Breast epithelium (tissue), 4 donors: ENCODE measurements at regions not wholly inside any gene's neighbourhood (a gene's known extent, or its start where the extent isn't known, plus 50 kb on each side); places are given as distances from the start of the nearest gene placed in this dataset.

Experiments used
- DNase-seq, 2 donors: peaks; one replicate each; pipeline ENCODE4 v3.0.0-alpha.2; 2019; ENCODE audit warnings: low spot score in 2 of 2
- H3K27ac ChIP-seq, 2 donors: fragments of 200-600 bp; sonication (generic) in 1 of 2; one replicate each; pipeline ENCODE4 v1.5.1; 2016 to 2019; ENCODE audit warnings: mild to moderate bottlenecking in 1 of 2
- H3K27me3 ChIP-seq, 2 donors: fragments of 200-600 bp; sonication (generic) in 1 of 2; one replicate each; pipeline versions ENCODE4 v1.5.1 to v1.6.0; 2017 to 2019; ENCODE audit warnings: control low read depth in 1 of 2, mild to moderate bottlenecking in 1 of 2
- H3K36me3 ChIP-seq: fragments of 200-600 bp; one replicate; pipeline ENCODE4 v1.5.1; 2019
- H3K4me1 ChIP-seq, 2 donors: fragments of 200-600 bp; sonication (generic); one replicate each; pipeline ENCODE4 v1.5.1; 2016 to 2019; ENCODE audit warnings: control low read depth in 1 of 2
- H3K4me3 ChIP-seq, 3 donors: fragments of 200-600 bp; sonication (generic); 1 replicate in 2 of 3; 2 replicates in 1 of 3; pipeline ENCODE4 v1.5.1; 2016 to 2019; ENCODE audit warnings: mild to moderate bottlenecking in 3 of 3, moderate library complexity in 2 of 3
- H3K9me3 ChIP-seq, 2 donors: fragments of 200-600 bp; sonication (generic) in 1 of 2; one replicate each; pipeline ENCODE4 v1.5.1; 2016 to 2019; ENCODE audit warnings: control low read depth in 1 of 2
- CTCF ChIP-seq, 3 donors: fragments of 450-650 bp; IDR thresholded peaks; one replicate each; pipeline ENCODE4 v1.5.1; 2016 to 2017; ENCODE audit warnings: antibody characterized with exemption in 3 of 3, mild to moderate bottlenecking in 3 of 3, moderate library complexity in 3 of 3
- POLR2A ChIP-seq: fragments of 450-650 bp; IDR thresholded peaks from one replicate; pipeline ENCODE4 v1.6.1; 2016; ENCODE audit warnings: antibody characterized with exemption, mild to moderate bottlenecking, moderate library complexity
- POLR2AphosphoS5 ChIP-seq, 3 donors: sonication (generic); formaldehyde crosslinking; IDR thresholded peaks; one replicate each; pipeline ENCODE4 v1.6.1; 2017; ENCODE audit warnings: antibody characterized with exemption in 3 of 3
- intact Hi-C: fragments of 100-400 bp; cut with DNase I; formaldehyde crosslinking; loops from one replicate; pipeline ENCODE4 v1.15.1; 2023; ENCODE audit warnings: low total_unique reads

- Histone ChIP-seq H3K9me3 (no peaks in the 10 kb centered on the region), H3K27ac (no peak overlapping the region), H3K4me3 (no peak overlapping the region), H3K27me3 (no peaks in the 10 kb centered on the region), H3K4me1 (no peaks in the 10 kb centered on the region), H3K36me3 (no peaks in the 10 kb centered on the region)
- TF ChIP-seq CTCF (IDR thresholded peaks at IDR 0.05) (no peak), POLR2AphosphoS5 (IDR thresholded peaks at IDR 0.05) (no peak), POLR2A (no peak)
- DNase-seq: no peak
- intact Hi-C loops: no loop called here
These were observed 137.5 kb upstream of the OTOS start for GRCh38 chr2:240277807-240278522.

GRCh38 chr2:240278661-240279060, 138.2 kb upstream of the OTOS start:
- no peak overlapping the region for H3K27ac ChIP-seq
- intact Hi-C loops: no loop called here
- TF ChIP-seq POLR2AphosphoS5 (IDR thresholded peaks at IDR 0.05) (no peak), CTCF (IDR thresholded peaks at IDR 0.05) (no peak), POLR2A (no peak)

GRCh38 chr2:240280621-240281020, 140.2 kb upstream of the OTOS start:
- TF ChIP-seq POLR2A (no peak), POLR2AphosphoS5 (IDR thresholded peaks at IDR 0.05) (no peak), CTCF (IDR thresholded peaks at IDR 0.05) (no peak)
- no peaks in the 10 kb centered on the region for H3K9me3 ChIP-seq
- DNase-seq: no peak
- H3K27ac ChIP-seq: no peak overlapping the region
- intact Hi-C loops: no loop called here
- no peaks in the 10 kb centered on the region for H3K27me3 ChIP-seq
- H3K4me3 ChIP-seq: no peak overlapping the region
- no peaks in the 10 kb centered on the region for H3K4me1 ChIP-seq
- H3K36me3 ChIP-seq: no peaks in the 10 kb centered on the region

More at GRCh38 chr2:240278661-240279060, 138.2 kb upstream of the OTOS start:
- no peaks in the 10 kb centered on the region for H3K9me3 ChIP-seq
- no peaks in the 10 kb centered on the region for H3K36me3 ChIP-seq
- no peak overlapping the region for H3K4me3 ChIP-seq
- no peaks in the 10 kb centered on the region for H3K4me1 ChIP-seq
- no peaks in the 10 kb centered on the region for H3K27me3 ChIP-seq
- DNase-seq: no peak

- DNase-seq: no peak
- no peak for TF ChIP-seq CTCF (IDR thresholded peaks at IDR 0.05)
- no peak for TF ChIP-seq POLR2A
- TF ChIP-seq POLR2AphosphoS5 (IDR thresholded peaks at IDR 0.05): no peak
- no peaks in the 10 kb centered on the region for H3K36me3 ChIP-seq
- no peaks in the 10 kb centered on the region for H3K4me1 ChIP-seq
- H3K9me3 ChIP-seq: no peaks in the 10 kb centered on the region
- H3K27ac ChIP-seq: no peak overlapping the region
- no peak overlapping the region for H3K4me3 ChIP-seq
- H3K27me3 ChIP-seq: no peaks in the 10 kb centered on the region
- intact Hi-C loops: no loop called here
These were observed 144.2 kb upstream of the OTOS start for GRCh38 chr2:240284503-240285259.

GRCh38 chr2:240285725-240286124, 145.3 kb upstream of the OTOS start:
- Histone ChIP-seq H3K27ac (no peak overlapping the region), H3K9me3 (no peaks in the 10 kb centered on the region), H3K4me1 (no peaks in the 10 kb centered on the region), H3K4me3 (no peak overlapping the region), H3K36me3 (no peaks in the 10 kb centered on the region), H3K27me3 (no peaks in the 10 kb centered on the region)
- TF ChIP-seq CTCF (IDR thresholded peaks at IDR 0.05) (no peak), POLR2AphosphoS5 (IDR thresholded peaks at IDR 0.05) (no peak), POLR2A (no peak)
- DNase-seq: no peak
- intact Hi-C loops: no loop called here
